Endothelial cell of umbilical vein (primary cell): ENCODE measurements at regions not wholly inside any gene's neighbourhood (a gene's known extent, or its start where the extent isn't known, plus 50 kb on each side); places are given as distances from the start of the nearest gene placed in this dataset.

Experiments used
- BruUV-seq: library from RNA; stranded (reverse); fragments of 400-500 nt; replicated peaks from 2 replicates; lab custom pipeline; 2021; lab: Mats Ljungman, UMichigan
- CTCF ChIA-PET: fragments of 300-600, 350-600 bp; sonication (Branson Sonifier 250); formaldehyde crosslinking; loops from one replicate; lab custom pipeline; 2021; ENCODE audit warnings: antibody characterized with exemption, inconsistent platforms; lab: Charles Lee
- POLR2A ChIA-PET: fragments of 300-600, 350-600 bp; sonication (Branson Sonifier 250); formaldehyde crosslinking; loops from one replicate; lab custom pipeline; 2021; ENCODE audit warnings: antibody characterized with exemption, inconsistent platforms; lab: Charles Lee
- DNase-seq: peaks from one replicate; pipeline ENCODE4 v3.0.0-alpha.2; 2011; ENCODE audit warnings: low read depth, low spot score
- FAIRE-seq: peaks from 2 replicates; lab custom pipeline; 2011; peaks lifted over from hg19 to GRCh38; lab: Jason Lieb, UNC
- H2AFZ ChIP-seq: 2 replicates; pipeline ENCODE4 v1.6.0; 2012; ENCODE audit warnings: low read depth, low read length, control low read depth, inconsistent platforms
- H3K27ac ChIP-seq: 2 replicates; pipeline ENCODE4 v1.5.1; 2011; ENCODE audit warnings: low read depth, mild to moderate bottlenecking, control low read depth, low read length, moderate library complexity; ENCODE audit not compliant: insufficient read depth
- H3K27me3 ChIP-seq, 2 experiments: 2 replicates each; pipeline versions ENCODE4 v1.6.0 to v1.6.1; 2011; ENCODE audit warnings: low read length in 2 of 2, mixed read lengths in 1 of 2; ENCODE audit not compliant: control insufficient read depth in 2 of 2, insufficient read depth in 2 of 2
- H3K36me3 ChIP-seq, 2 experiments: 2 replicates in 1 of 2; 3 replicates in 1 of 2; pipeline ENCODE4 v1.5.1; 2011; ENCODE audit warnings: low read length in 2 of 2, mild to moderate bottlenecking in 1 of 2, moderate library complexity in 1 of 2; ENCODE audit not compliant: control insufficient read depth in 2 of 2, insufficient read depth in 2 of 2; ENCODE audit errors: extremely low read depth in 1 of 2
- H3K4me1 ChIP-seq: 3 replicates; pipeline ENCODE4 v1.5.1; 2011; ENCODE audit warnings: mild to moderate bottlenecking, low read length; ENCODE audit not compliant: control insufficient read depth, insufficient read depth; ENCODE audit errors: extremely low read depth
- H3K4me2 ChIP-seq: 2 replicates; pipeline ENCODE4 v1.6.1; 2011; ENCODE audit warnings: low read length, control low read depth, mixed read lengths; ENCODE audit not compliant: insufficient read depth
- H3K4me3 ChIP-seq, 3 experiments: fragments of 200-600 bp in 1 of 3; sonication (generic), shearing (Covaris generic) in 1 of 3; replicated peaks in 1 of 3; 2 replicates each; pipeline ENCODE4 v1.5.1; 2011 to 2016; ENCODE audit warnings: control low read depth in 3 of 3, low read length in 3 of 3, mild to moderate bottlenecking in 2 of 3, inconsistent platforms in 1 of 3, low read depth in 1 of 3, moderate library complexity in 1 of 3; ENCODE audit not compliant: insufficient read depth in 1 of 3
- H3K79me2 ChIP-seq: 2 replicates; pipeline ENCODE4 v1.6.0; 2012; ENCODE audit warnings: low read length, inconsistent platforms; ENCODE audit not compliant: control insufficient read depth, insufficient read depth
- H3K9ac ChIP-seq: replicated peaks from 2 replicates; pipeline ENCODE3; 2011; ENCODE audit warnings: low read length, control low read depth; ENCODE audit not compliant: insufficient read depth; ENCODE audit errors: extremely low read depth
- H3K9me1 ChIP-seq: replicated peaks from 3 replicates; pipeline ENCODE4 v1.6.0; 2011; ENCODE audit warnings: mild to moderate bottlenecking, low read length; ENCODE audit not compliant: control insufficient read depth, insufficient read depth; ENCODE audit errors: extremely low read depth
- H3K9me3 ChIP-seq: replicated peaks from 2 replicates; pipeline ENCODE4 v1.5.1; 2012; ENCODE audit warnings: low read length, inconsistent platforms; ENCODE audit not compliant: control insufficient read depth, insufficient read depth
- H4K20me1 ChIP-seq: replicated peaks from 2 replicates; pipeline ENCODE3; 2011; ENCODE audit warnings: mild to moderate bottlenecking, low read length; ENCODE audit not compliant: control insufficient read depth, insufficient read depth; ENCODE audit errors: extremely low read depth
- EZH2 ChIP-seq: IDR thresholded peaks from 2 replicates; pipeline ENCODE4 v1.6.1; 2012; ENCODE audit warnings: borderline replicate concordance, low read depth, mild to moderate bottlenecking, moderate library complexity, low read length, inconsistent platforms; ENCODE audit not compliant: severe bottlenecking
- FOS ChIP-seq: IDR thresholded peaks from 2 replicates; pipeline ENCODE4 v1.6.1; 2011; ENCODE audit warnings: mild to moderate bottlenecking, low read length, moderate library complexity, borderline replicate concordance; ENCODE audit not compliant: insufficient read depth
- GATA2 ChIP-seq: IDR thresholded peaks from 2 replicates; pipeline ENCODE4 v1.7.0; 2011; ENCODE audit warnings: low read depth, mild to moderate bottlenecking, moderate library complexity, mixed read lengths, low read length; ENCODE audit not compliant: insufficient read length, insufficient read depth
- JUN ChIP-seq: IDR thresholded peaks from 2 replicates; pipeline ENCODE4 v1.6.1; 2011; ENCODE audit warnings: borderline replicate concordance, low read depth; ENCODE audit not compliant: insufficient read length, insufficient read depth
- MAX ChIP-seq: IDR thresholded peaks from 2 replicates; pipeline ENCODE4 v1.6.1; 2011; ENCODE audit not compliant: insufficient read depth, insufficient read length
- MYC ChIP-seq: IDR thresholded peaks from one replicate; pipeline ENCODE4 v1.6.1; 2011; ENCODE audit warnings: mild to moderate bottlenecking, low read depth, low read length
- POLR2A ChIP-seq: IDR thresholded peaks from 2 replicates; pipeline ENCODE4 v1.6.1; 2012; ENCODE audit warnings: low read depth, mild to moderate bottlenecking, control low read depth, low read length
- POLR2AphosphoS5 ChIP-seq: IDR thresholded peaks from 2 replicates; pipeline ENCODE4 v1.6.1; 2012; ENCODE audit warnings: low read depth, mild to moderate bottlenecking, control low read depth, low read length, moderate library complexity; ENCODE audit not compliant: insufficient read depth
- dilution Hi-C: fragments of 300-500 bp; cut with MboI; formaldehyde crosslinking; loops from one replicate; pipeline ENCODE4 v1.15.0; 2019; ENCODE audit warnings: low sequenced_read_pairs; ENCODE audit not compliant: extremely low pct_ligation_motif_present
- intact Hi-C: fragments of 100-400 bp; cut with micrococcal nuclease; formaldehyde crosslinking; loops from one replicate; pipeline ENCODE4 v1.10.0; 2022
- TF ChIP-seq, protein P1 (sequence below), 2 donors: IDR thresholded peaks; 1 replicate in 1 of 2; 2 replicates in 1 of 2; pipeline ENCODE4 v1.5.1; 2011; ENCODE audit warnings: low read length in 2 of 2, mild to moderate bottlenecking in 2 of 2, moderate library complexity in 2 of 2, control low read depth in 1 of 2, inconsistent platforms in 1 of 2, low read depth in 1 of 2; ENCODE audit not compliant: insufficient read depth in 1 of 2; ENCODE audit errors: extremely low read depth in 1 of 2

GRCh38 chr2:180255981-180256380, 248.9 kb upstream of the CWC22 start:
- no peak for FAIRE-seq

More at GRCh38 chr2:180255981-180256380, 248.9 kb upstream of the CWC22 start:
- ChIA-PET CTCF (interaction anchor here (0.8 kb wide), 1 partner anchor 10 kb away, joined by 3 read pairs; no protein-coding TSS in a partner anchor), POLR2A (no interaction called here)
- no peak for DNase-seq
- H2AFZ ChIP-seq, result no peak overlapping the region
- H3K27ac ChIP-seq, result no peak overlapping the region
- H3K79me2 ChIP-seq, result no peaks in the 10 kb centered on the region
- H3K4me1 ChIP-seq, result no peaks in the 10 kb centered on the region
- H4K20me1 ChIP-seq, result no peaks in the 10 kb centered on the region
- intact Hi-C loops (no loop called here), dilution Hi-C loops (no loop called here)
- no peaks in the 10 kb centered on the region for H3K36me3 ChIP-seq
- H3K9me3 ChIP-seq, result no peaks in the 10 kb centered on the region
- no peak overlapping the region for H3K4me2 ChIP-seq
- no peak overlapping the region for H3K4me3 ChIP-seq
- H3K27me3 ChIP-seq, result no peaks in the 10 kb centered on the region
- no peaks in the 10 kb centered on the region for H3K9me1 ChIP-seq
- no TSS peak for BruUV-seq
- no peak overlapping the region for H3K9ac ChIP-seq
- TF ChIP-seq GATA2, result no peak
- TF ChIP-seq FOS, result no peak
- TF ChIP-seq POLR2A, result no peak
- no peak for TF ChIP-seq MAX
- TF ChIP-seq MYC, result no peak
- TF ChIP-seq, protein P1, sequence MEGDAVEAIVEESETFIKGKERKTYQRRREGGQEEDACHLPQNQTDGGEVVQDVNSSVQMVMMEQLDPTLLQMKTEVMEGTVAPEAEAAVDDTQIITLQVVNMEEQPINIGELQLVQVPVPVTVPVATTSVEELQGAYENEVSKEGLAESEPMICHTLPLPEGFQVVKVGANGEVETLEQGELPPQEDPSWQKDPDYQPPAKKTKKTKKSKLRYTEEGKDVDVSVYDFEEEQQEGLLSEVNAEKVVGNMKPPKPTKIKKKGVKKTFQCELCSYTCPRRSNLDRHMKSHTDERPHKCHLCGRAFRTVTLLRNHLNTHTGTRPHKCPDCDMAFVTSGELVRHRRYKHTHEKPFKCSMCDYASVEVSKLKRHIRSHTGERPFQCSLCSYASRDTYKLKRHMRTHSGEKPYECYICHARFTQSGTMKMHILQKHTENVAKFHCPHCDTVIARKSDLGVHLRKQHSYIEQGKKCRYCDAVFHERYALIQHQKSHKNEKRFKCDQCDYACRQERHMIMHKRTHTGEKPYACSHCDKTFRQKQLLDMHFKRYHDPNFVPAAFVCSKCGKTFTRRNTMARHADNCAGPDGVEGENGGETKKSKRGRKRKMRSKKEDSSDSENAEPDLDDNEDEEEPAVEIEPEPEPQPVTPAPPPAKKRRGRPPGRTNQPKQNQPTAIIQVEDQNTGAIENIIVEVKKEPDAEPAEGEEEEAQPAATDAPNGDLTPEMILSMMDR (IDR thresholded peaks at IDR 0.05; ENCODE audit: extremely low read depth in 1 of 2, insufficient read depth in 1 of 2, low read depth in 1 of 2, low read length in 2 of 2), result no peak
- TF ChIP-seq EZH2, result no peak
- TF ChIP-seq JUN, result no peak
- no peak for TF ChIP-seq POLR2AphosphoS5
